Esophagus (tissue), 2 donors: ENCODE measurements at regions not wholly inside any gene's neighbourhood (a gene's known extent, or its start where the extent isn't known, plus 50 kb on each side); places are given as distances from the start of the nearest gene placed in this dataset.

Experiments
- H3K27ac ChIP-seq, 2 donors: one replicate each; pipeline ENCODE4 v1.5.1; 2013; ENCODE audit warnings: low read depth in 2 of 2, mild to moderate bottlenecking in 2 of 2, inconsistent platforms in 1 of 2, low read length in 1 of 2, moderate library complexity in 1 of 2
- H3K27me3 ChIP-seq, 2 donors: one replicate each; pipeline ENCODE4 v1.6.1; 2013; ENCODE audit warnings: low read length in 2 of 2, control low read depth in 1 of 2, mild to moderate bottlenecking in 1 of 2; ENCODE audit not compliant: insufficient read depth in 2 of 2, control insufficient read depth in 1 of 2
- H3K36me3 ChIP-seq, 2 donors: one replicate each; pipeline ENCODE4 v1.6.1; 2013; ENCODE audit warnings: low read length in 1 of 2; ENCODE audit not compliant: control insufficient read depth in 2 of 2, insufficient read depth in 2 of 2
- H3K4me1 ChIP-seq, 2 donors: one replicate each; pipeline ENCODE4 v1.6.1; 2013; ENCODE audit warnings: low read length in 1 of 2; ENCODE audit not compliant: control insufficient read depth in 2 of 2, insufficient read depth in 2 of 2
- H3K4me3 ChIP-seq, 2 donors: one replicate each; pipeline ENCODE4 v1.5.1; 2013; ENCODE audit warnings: low read length in 2 of 2, mild to moderate bottlenecking in 2 of 2, low read depth in 1 of 2, moderate library complexity in 1 of 2
- H3K9me3 ChIP-seq, 2 donors: one replicate each; pipeline ENCODE4 v1.6.1; 2013; ENCODE audit warnings: mild to moderate bottlenecking in 2 of 2, low read depth in 1 of 2, low read length in 1 of 2, moderate library complexity in 1 of 2; ENCODE audit not compliant: control insufficient read depth in 2 of 2, insufficient read depth in 1 of 2
- WGBS, 2 donors: extraction: QIAGEN DNeasy Blood & Tissue Kit; methylation state at CpG; one replicate each; pipeline ENCODE4 v1.1.7; 2013; 5-methylcytosine and 5-hydroxymethylcytosine counted together
- donor health status: healthy with polysubstance abuse.
- donor health status: Bipolar disorder and iron deficiency.

DNA sequence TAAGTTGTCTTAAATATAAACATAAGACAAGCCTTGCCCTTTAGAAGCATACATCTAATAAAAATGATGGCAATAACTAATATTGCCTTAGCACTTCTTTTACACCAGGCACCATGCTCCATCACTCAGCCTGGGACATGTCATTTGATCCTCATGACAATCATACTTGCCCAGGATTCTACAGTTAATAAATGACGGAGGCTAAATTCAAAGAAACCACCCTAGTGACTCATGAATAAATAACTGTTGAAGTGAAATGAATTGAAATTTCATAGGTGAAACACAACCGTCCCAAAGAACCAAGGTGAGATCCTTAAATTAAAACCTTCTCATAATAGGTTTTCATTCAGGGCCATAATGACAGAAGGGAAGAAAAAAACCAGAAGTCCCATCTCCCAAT lies 89.5 kb downstream of the GRIN2B start:
- no peaks in the 10 kb centered on the region for H3K4me1 ChIP-seq
- no peaks in the 10 kb centered on the region for H3K27me3 ChIP-seq
- H3K9me3 ChIP-seq = no peaks in the 10 kb centered on the region
- H3K4me3 ChIP-seq = no peak overlapping the region
- no peak overlapping the region for H3K27ac ChIP-seq
- no peaks in the 10 kb centered on the region for H3K36me3 ChIP-seq
- WGBS, 2 donors = 86 to 89% methylated on average over 2 of the region's 2 CpGs

DNA sequence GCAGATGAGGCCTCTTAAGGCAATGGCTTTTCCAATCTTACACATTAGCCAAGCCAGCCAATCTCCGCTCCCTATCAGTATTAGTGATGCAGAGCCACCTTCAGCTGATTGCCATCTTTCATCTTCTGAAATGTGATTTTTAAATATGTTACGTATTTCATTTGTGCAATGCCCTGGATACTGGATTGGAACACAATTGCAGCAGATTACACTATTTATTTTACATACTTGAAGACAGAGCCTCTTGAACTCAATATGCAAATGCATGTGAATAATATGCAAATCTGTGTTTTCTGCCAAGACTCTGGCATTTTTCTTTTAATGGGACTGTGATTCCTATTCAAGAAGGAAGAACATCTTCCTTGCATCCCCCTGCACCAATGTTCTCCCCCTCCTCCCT lies 90.5 kb downstream of the GRIN2B start:
- 86 to 89% methylated on average over 2 of the region's 2 CpGs for WGBS, 2 donors
- Histone ChIP-seq H3K36me3 (no peaks in the 10 kb centered on the region), H3K4me3 (no peak overlapping the region)

GRCh38 chr12:13887779-13888388 lies 93.5 kb downstream of the GRIN2B start:
- WGBS, 2 donors = 76 to 90% methylated on average over 8 of the region's 8 CpGs
- Histone ChIP-seq H3K9me3 (no peaks in the 10 kb centered on the region), H3K36me3 (no peaks in the 10 kb centered on the region), H3K27me3 (no peaks in the 10 kb centered on the region), H3K27ac (no peak overlapping the region), H3K4me1 (no peaks in the 10 kb centered on the region), H3K4me3 (no peak overlapping the region)

More for the DNA sequence above, 90.5 kb downstream of the GRIN2B start:
- H3K27me3 ChIP-seq = no peaks in the 10 kb centered on the region
- no peaks in the 10 kb centered on the region for H3K9me3 ChIP-seq
- H3K27ac ChIP-seq = no peak overlapping the region
- H3K4me1 ChIP-seq = no peaks in the 10 kb centered on the region

GRCh38 chr12:13882176-13882575 lies 99.2 kb downstream of the GRIN2B start:
- H3K4me3 ChIP-seq = no peak overlapping the region
- no peaks in the 10 kb centered on the region for H3K9me3 ChIP-seq
- no peak overlapping the region for H3K27ac ChIP-seq
- H3K27me3 ChIP-seq = no peaks in the 10 kb centered on the region
- 56 to 66% methylated on average over 4 of the region's 4 CpGs for WGBS, 2 donors
- no peaks in the 10 kb centered on the region for H3K36me3 ChIP-seq
- H3K4me1 ChIP-seq = no peaks in the 10 kb centered on the region

DNA sequence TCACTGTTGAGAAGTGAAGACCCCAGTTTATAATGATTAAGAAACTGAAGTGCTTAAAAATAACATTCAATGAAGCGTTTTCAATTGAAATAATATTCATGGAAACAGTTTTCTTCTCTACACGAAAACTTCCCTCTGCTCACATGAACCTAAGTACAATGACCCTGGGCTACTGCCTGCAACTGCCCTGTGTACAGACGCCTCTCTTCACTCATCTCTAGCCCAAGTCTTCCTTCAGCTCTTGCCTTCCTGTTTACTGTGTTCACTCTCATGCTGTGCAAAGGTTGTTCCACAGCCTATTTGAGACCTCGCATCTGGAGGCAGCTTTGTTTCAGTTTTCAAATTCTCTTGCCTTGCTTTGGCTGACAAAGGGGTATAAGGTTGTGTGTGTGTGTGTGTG lies 100.8 kb downstream of the GRIN2B start:
- Histone ChIP-seq H3K36me3 (no peaks in the 10 kb centered on the region), H3K4me1 (no peaks in the 10 kb centered on the region), H3K27ac (no peak overlapping the region), H3K9me3 (no peaks in the 10 kb centered on the region), H3K27me3 (no peaks in the 10 kb centered on the region), H3K4me3 (no peak overlapping the region)
- WGBS, 2 donors = 63 to 66% methylated on average over 4 of the region's 4 CpGs

- Histone ChIP-seq H3K9me3 (no peaks in the 10 kb centered on the region), H3K4me1 (no peaks in the 10 kb centered on the region), H3K27ac (no peak overlapping the region), H3K4me3 (no peak overlapping the region), H3K36me3 (no peaks in the 10 kb centered on the region), H3K27me3 (no peaks in the 10 kb centered on the region)
- WGBS, 2 donors = 80 to 81% methylated on average over 4 of the region's 4 CpGs
Measured at GRCh38 chr12:13875744-13876143, 105.7 kb downstream of the GRIN2B start.

DNA sequence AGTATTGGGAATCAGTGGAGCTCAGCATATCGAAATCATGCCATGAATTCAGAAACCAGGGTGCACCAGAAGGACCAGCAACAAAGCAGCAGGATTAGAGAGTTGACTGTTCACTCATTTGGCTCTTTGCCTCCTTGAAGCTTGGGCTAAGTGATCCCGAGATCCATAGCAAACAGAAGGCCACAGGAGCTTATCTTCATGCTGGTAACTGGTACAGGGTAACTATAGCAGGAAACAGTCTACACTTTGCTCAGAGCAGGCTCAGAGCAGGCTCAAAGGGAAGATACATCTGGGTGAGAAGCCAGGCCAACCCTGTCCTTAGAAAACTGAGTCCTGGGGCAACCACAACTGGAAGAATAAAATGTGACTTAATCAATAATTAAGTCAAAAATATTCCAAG lies 111.1 kb downstream of the GRIN2B start:
- Histone ChIP-seq H3K4me3 (no peak overlapping the region), H3K27me3 (no peaks in the 10 kb centered on the region), H3K9me3 (no peaks in the 10 kb centered on the region), H3K27ac (no peak overlapping the region), H3K4me1 (no peaks in the 10 kb centered on the region), H3K36me3 (no peaks in the 10 kb centered on the region)
- WGBS, 2 donors = 63 to 65% methylated on average over 2 of the region's 2 CpGs

GRCh38 chr12:13864081-13864673 lies 117.2 kb downstream of the GRIN2B start:
- H3K27ac ChIP-seq = no peak overlapping the region
- no peak overlapping the region for H3K4me3 ChIP-seq
- 15 to 16% methylated on average over 9 of the region's 9 CpGs for WGBS, 2 donors
- H3K36me3 ChIP-seq = no peaks in the 10 kb centered on the region
- H3K9me3 ChIP-seq = no peaks in the 10 kb centered on the region
- no peaks in the 10 kb centered on the region for H3K27me3 ChIP-seq
- H3K4me1 ChIP-seq = no peaks in the 10 kb centered on the region

DNA sequence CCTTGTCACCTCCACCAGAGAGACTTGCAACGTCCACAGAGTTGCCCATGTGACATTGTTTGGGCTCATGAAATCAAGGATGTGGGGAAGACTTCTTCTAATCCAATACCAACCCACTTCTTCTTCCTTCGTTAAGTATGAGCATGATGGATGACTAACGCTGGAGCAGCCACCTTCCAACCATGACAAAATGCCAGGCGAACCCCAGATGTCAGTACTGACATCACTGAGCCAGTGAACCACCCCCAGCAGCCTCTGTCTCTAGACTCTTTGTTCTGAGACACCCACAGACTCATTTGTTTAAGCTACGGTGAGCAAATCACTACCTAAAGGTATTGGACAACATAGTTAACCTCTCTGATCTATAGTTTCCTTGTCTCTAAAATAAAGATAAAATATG lies 123.7 kb downstream of the GRIN2B start:
- H3K36me3 ChIP-seq = no peaks in the 10 kb centered on the region
- H3K9me3 ChIP-seq = no peaks in the 10 kb centered on the region
- H3K4me1 ChIP-seq = no peaks in the 10 kb centered on the region
- H3K27me3 ChIP-seq = no peaks in the 10 kb centered on the region
- no peak overlapping the region for H3K4me3 ChIP-seq
- no peak overlapping the region for H3K27ac ChIP-seq
- 61 to 70% methylated on average over 5 of the region's 5 CpGs for WGBS, 2 donors

- no peaks in the 10 kb centered on the region for H3K4me1 ChIP-seq
- H3K4me3 ChIP-seq = no peak overlapping the region
- peaks cover 0 to 4% of the 10 kb centered on the region in 2 donors for H3K9me3 ChIP-seq
- H3K27me3 ChIP-seq = no peaks in the 10 kb centered on the region
- WGBS, 2 donors = 87% methylated on average over 3 of the region's 3 CpGs
- H3K36me3 ChIP-seq = no peaks in the 10 kb centered on the region
- no peak overlapping the region for H3K27ac ChIP-seq
Measured at GRCh38 chr12:13853471-13853870, 127.9 kb downstream of the GRIN2B start.
